ENCODE measurements at regions not wholly inside any gene's neighbourhood (a gene's known extent, or its start where the extent isn't known, plus 50 kb on each side); places are given as distances from the start of the nearest gene placed in this dataset.
"Not testable (repeated sequence)": the region's sequence is repeated elsewhere in the genome, so short reads cannot be mapped to it uniquely, and the experiment has no call there.

GRCh38 chr17:14423156-14423555, 122.3 kb downstream of the HS3ST3B1 start:
- not testable (repeated sequence) for DNase-seq (ENCODE audit: low spot score)

GRCh38 chr17:14417336-14417735, 116.5 kb downstream of the HS3ST3B1 start:
- no peak for DNase-seq (ENCODE audit: low spot score)

GRCh38 chr17:14409292-14409691, 108.4 kb downstream of the HS3ST3B1 start:
- no peak for DNase-seq (ENCODE audit: low spot score)

GRCh38 chr17:14407541-14407940, 106.7 kb downstream of the HS3ST3B1 start:
- no peak for DNase-seq (ENCODE audit: low spot score)

- DNase-seq (ENCODE audit: low spot score) = no peak
Measured at GRCh38 chr17:14405189-14405588, 104.3 kb downstream of the HS3ST3B1 start.
